HUES64 (cell line): ENCODE measurements at regions not wholly inside any gene's neighbourhood (a gene's known extent, or its start where the extent isn't known, plus 50 kb on each side); places are given as distances from the start of the nearest gene placed in this dataset.
"Not testable (repeated sequence)": the region's sequence is repeated elsewhere in the genome, so short reads cannot be mapped to it uniquely, and the experiment has no call there.

Experiments used
- H3K27ac ChIP-seq: 2 replicates; pipeline ENCODE4 v1.7.0; 2013; ENCODE audit warnings: low read depth, low read length, inconsistent platforms
- H3K27me3 ChIP-seq: 2 replicates; pipeline ENCODE4 v1.6.1; 2013; ENCODE audit warnings: mild to moderate bottlenecking, low read length; ENCODE audit not compliant: insufficient read depth
- H3K36me3 ChIP-seq: 2 replicates; pipeline ENCODE4 v1.6.1; 2013; ENCODE audit warnings: mild to moderate bottlenecking, low read length; ENCODE audit not compliant: insufficient read depth
- H3K4me1 ChIP-seq: 2 replicates; pipeline ENCODE4 v1.6.1; 2013; ENCODE audit warnings: mild to moderate bottlenecking, low read length, moderate library complexity; ENCODE audit not compliant: insufficient read depth
- H3K4me3 ChIP-seq: 2 replicates; pipeline ENCODE4 v1.5.1; 2013; ENCODE audit warnings: mild to moderate bottlenecking, low read length, moderate library complexity
- H3K9ac ChIP-seq: 2 replicates; pipeline ENCODE4 v1.6.1; 2013; ENCODE audit warnings: mild to moderate bottlenecking, low read depth, low read length
- H3K9me3 ChIP-seq: 2 replicates; pipeline ENCODE4 v1.6.1; 2013; ENCODE audit warnings: low read depth, low read length; ENCODE audit not compliant: insufficient read depth
- WGBS: fragments of 150-250, 120-280 bp; methylation state at CpG from one replicate; pipeline ENCODE4 v1.1.7; 2013; ENCODE audit warnings: missing lambda C conversion rate; 5-methylcytosine and 5-hydroxymethylcytosine counted together

DNA sequence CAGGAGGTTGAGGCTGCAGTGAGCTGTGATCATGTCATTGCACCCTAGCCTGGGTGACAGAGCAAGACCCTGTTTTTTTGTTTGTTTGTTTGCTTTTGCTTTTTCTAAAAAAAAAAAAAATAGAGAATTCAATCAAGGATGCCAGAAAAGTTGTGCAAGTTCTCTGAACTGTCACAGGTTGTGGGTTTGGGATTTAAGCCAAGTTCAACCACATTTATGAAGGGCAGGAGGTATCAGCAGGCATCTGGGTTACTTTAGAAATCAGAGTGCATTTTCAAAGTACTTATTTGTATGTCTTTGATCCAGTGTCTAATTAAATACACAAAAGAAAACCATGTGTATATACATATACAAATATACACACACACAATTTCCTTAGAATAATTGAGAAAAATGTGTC is 151.2 kb upstream of the MINDY3 start:
- no peak overlapping the region for H3K4me3 ChIP-seq
- no peak overlapping the region for H3K27ac ChIP-seq
- H3K27me3 ChIP-seq: no peaks in the 10 kb centered on the region
- no peaks in the 10 kb centered on the region for H3K36me3 ChIP-seq
- no peak overlapping the region for H3K9ac ChIP-seq
- no peaks in the 10 kb centered on the region for H3K9me3 ChIP-seq
- H3K4me1 ChIP-seq: no peaks in the 10 kb centered on the region

DNA sequence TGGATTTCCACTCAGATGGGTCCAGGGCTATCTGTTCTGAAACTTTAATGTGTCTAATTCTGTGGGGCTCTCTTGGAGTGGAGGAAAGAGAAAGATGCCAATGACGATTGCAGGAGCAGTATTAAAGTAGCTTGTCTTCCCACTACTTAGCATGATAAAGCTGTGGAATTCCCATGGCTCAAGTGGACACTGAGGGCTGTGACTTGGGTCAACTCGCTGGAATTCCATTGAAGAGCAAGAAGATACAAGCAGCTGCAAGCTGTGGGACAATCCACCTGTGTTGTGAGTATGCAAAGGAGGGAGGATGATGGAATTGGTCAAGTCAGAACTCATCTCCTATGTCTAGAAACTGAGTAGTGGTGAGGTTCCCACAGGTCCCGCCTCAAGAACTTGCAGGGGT is 154.2 kb upstream of the MINDY3 start:
- Histone ChIP-seq H3K4me3 (no peak overlapping the region), H3K27ac (no peak overlapping the region), H3K4me1 (no peaks in the 10 kb centered on the region), H3K36me3 (no peaks in the 10 kb centered on the region), H3K27me3 (no peaks in the 10 kb centered on the region), H3K9me3 (no peaks in the 10 kb centered on the region), H3K9ac (no peak overlapping the region)
- 67% methylated on average over 3 of the region's 3 CpGs for WGBS

DNA sequence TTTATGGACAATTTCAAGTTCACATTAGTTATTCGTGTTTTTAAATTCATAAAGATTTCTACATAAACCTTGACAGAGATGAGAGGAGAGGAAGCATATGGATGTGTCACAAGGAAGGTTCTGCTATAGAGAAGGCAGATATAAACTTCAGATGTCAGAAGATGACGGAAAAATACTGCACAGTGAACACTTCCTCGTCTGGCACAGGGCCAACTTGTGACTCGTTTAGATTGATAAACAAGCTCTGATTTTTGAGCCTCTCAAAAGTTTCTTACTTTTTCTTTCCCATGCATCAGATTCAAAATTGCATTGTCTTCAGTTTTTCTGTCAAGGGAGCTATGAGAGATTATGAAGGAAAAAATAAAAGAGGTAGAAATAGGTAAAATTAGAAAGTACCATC is 156.4 kb upstream of the MINDY3 start:
- H3K9ac ChIP-seq: no peak overlapping the region
- no peaks in the 10 kb centered on the region for H3K27me3 ChIP-seq
- H3K27ac ChIP-seq: no peak overlapping the region
- WGBS: 96% methylated on average over 3 of the region's 4 CpGs
- no peaks in the 10 kb centered on the region for H3K36me3 ChIP-seq
- no peaks in the 10 kb centered on the region for H3K4me1 ChIP-seq
- no peak overlapping the region for H3K4me3 ChIP-seq
- peaks cover 15% of the 10 kb centered on the region; the same call in 1 of the 2 replicates for H3K9me3 ChIP-seq

DNA sequence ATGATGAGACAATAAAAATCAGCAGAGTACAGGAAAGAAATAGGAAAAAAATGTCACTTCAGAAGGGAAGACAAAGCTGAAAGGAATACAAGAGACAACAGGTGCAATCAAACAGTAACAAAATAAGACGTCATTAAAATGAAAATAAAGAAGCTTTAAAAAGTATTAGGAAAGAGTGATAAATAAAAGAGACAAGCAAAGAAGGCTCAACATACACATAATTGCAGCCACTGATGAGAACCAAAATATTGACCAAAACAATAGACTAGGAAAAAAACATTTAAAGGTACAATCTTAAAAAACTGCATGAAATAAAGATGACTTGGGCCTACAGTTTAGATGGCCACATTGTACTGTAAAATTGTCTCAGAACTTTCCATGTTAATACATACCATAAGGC is 160.5 kb upstream of the MINDY3 start:
- WGBS: 100% methylated on average over 1 of the region's 1 CpG
- Histone ChIP-seq H3K9ac (no peak overlapping the region), H3K27me3 (no peaks in the 10 kb centered on the region), H3K9me3 (peaks cover 15% of the 10 kb centered on the region; the same call in 1 of the 2 replicates), H3K4me1 (no peaks in the 10 kb centered on the region), H3K36me3 (no peaks in the 10 kb centered on the region), H3K4me3 (no peak overlapping the region), H3K27ac (no peak overlapping the region)

DNA sequence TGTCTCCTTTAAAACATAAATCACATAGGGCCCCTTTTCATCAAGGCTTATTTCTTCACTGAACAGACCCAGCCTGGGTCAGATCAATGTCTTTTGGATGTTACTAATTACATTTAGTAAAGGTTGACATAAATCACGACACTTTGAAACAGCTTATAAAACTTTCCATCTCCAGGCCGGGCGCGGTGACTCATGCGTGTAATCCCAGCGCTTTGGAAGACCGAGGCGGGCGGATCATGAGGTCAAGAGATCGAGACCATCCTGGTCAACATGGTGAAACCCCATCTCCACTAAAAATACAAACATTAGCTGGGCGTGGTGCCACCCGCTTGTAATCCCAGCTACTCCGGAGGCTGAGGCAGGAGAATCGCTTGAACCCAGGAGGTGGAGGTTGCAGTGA is 166.5 kb upstream of the MINDY3 start:
- not testable (repeated sequence) for H3K4me1 ChIP-seq, H3K27ac ChIP-seq, H3K4me3 ChIP-seq, H3K9ac ChIP-seq, H3K27me3 ChIP-seq, H3K9me3 ChIP-seq, H3K36me3 ChIP-seq
- WGBS: 97% methylated on average over 14 of the region's 14 CpGs

DNA sequence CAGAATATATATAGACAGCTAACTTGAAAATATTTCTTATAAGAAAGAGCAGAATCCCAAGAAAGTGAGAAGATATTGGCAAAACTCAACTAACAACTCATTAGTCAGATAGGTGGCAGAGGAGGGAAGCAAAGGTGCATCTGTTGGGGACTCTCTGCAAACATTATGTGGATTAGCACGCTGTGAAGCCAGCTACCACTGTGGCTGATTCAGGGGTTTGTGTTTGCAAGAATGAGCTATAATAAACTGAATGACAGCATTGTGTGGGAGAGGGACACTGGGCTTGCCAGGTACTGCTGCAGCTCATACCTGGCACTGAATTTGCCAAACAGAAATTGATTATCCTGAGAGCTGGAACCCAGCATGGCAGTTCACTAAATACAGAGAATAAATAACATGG is 170.3 kb upstream of the MINDY3 start:
- H3K27me3 ChIP-seq: no peaks in the 10 kb centered on the region
- 60% methylated on average over 1 of the region's 1 CpG for WGBS

DNA sequence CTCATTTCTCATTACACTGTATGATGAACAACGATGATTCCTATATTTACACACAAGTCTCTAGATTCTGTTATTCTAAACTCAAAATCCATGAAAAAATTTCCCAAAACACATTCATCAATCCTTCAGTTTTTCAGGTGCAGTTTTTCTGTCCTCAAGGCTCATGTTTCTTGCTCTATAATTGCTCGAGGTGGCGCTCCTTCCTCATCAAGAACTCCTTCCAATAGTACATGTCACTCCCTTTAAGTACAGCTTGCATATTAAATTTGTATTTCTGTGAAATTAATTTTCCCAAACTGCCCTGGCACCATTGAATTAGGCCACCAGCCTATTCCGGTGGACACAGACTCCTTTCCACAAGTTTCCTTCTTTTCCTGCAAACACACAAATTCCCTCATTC is 188.7 kb upstream of the MINDY3 start:
- Histone ChIP-seq H3K9me3 (no peaks in the 10 kb centered on the region), H3K36me3 (no peaks in the 10 kb centered on the region), H3K4me3 (no peak overlapping the region), H3K27ac (no peak overlapping the region), H3K9ac (no peak overlapping the region), H3K4me1 (no peaks in the 10 kb centered on the region), H3K27me3 (no peaks in the 10 kb centered on the region)
- 92% methylated on average over 4 of the region's 4 CpGs for WGBS

More for the DNA sequence above, 170.3 kb upstream of the MINDY3 start:
- no peak overlapping the region for H3K27ac ChIP-seq
- no peak overlapping the region for H3K9ac ChIP-seq
- no peak overlapping the region for H3K4me3 ChIP-seq
- H3K9me3 ChIP-seq: no peaks in the 10 kb centered on the region
- no peaks in the 10 kb centered on the region; the same call in 1 of the 2 replicates for H3K4me1 ChIP-seq
- H3K36me3 ChIP-seq: no peaks in the 10 kb centered on the region

DNA sequence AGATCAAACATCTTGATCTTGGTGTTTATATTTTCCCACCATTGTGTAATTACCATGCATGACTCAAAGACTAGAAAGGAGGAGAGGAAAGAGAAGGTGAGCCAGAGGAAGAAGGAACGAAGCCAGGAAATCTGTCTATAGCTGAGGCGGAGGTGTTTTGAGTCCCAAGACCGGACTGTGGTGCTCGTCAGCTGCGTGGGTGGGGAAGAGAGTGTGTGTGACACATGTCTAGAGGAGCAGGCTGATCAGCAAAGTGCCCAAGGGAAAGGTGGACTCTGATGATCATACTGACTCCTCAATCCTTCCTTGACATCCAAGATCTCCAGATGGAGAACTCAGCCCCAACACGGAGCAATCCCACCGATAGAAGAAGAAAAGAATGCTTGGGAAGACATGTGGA is 189.5 kb upstream of the MINDY3 start:
- Histone ChIP-seq H3K4me1 (no peaks in the 10 kb centered on the region), H3K9ac (no peak overlapping the region), H3K27me3 (no peaks in the 10 kb centered on the region), H3K4me3 (no peak overlapping the region), H3K9me3 (no peaks in the 10 kb centered on the region), H3K36me3 (no peaks in the 10 kb centered on the region), H3K27ac (no peak overlapping the region)
- WGBS: 94% methylated on average over 7 of the region's 7 CpGs

DNA sequence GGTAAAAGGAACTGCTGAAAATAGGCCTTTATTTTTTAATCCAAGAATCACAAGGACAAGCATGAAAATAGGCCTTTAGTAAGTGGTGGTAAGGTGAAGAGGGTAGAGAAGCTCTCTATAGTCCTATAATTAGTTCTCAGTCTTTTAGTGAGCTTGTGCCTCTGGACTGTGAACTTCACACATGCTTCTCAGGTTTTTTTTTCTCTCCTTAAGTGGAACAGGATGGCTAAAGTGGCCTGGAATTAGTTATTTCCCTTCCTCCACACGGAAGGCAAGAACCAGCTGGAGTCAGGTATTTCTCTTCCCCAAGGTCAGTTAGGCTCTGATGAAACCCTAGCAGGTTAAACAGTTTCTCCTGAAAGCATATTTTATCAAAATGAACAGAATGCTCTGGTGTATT is 203.0 kb upstream of the MINDY3 start:
- no peaks in the 10 kb centered on the region for H3K4me1 ChIP-seq
- H3K27me3 ChIP-seq: no peaks in the 10 kb centered on the region
- no peaks in the 10 kb centered on the region for H3K36me3 ChIP-seq
- H3K4me3 ChIP-seq: no peak overlapping the region
- no peak overlapping the region for H3K9ac ChIP-seq
- WGBS: 60% methylated on average over 1 of the region's 1 CpG
- no peaks in the 10 kb centered on the region for H3K9me3 ChIP-seq
- no peak overlapping the region for H3K27ac ChIP-seq

DNA sequence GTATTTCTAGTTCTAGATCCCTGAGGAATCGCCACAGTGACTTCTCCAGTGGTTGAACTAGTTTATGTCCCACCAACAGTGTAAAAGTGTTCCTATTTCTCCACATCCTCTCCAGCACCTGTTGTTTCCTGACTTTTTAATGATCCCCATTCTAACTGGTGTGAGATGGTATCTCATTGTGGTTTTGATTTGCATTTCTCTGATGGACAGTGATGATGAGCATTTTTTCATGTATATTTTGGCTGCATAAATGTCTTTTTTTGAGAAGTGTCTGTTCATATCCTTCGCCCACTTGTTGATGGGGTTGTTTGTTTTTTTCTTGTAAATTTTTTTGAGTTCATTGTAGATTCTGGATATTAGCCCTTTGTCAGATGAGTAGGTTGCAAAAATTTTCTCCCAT is 223.2 kb upstream of the MINDY3 start:
- 92% methylated on average over 1 of the region's 2 CpGs for WGBS
- H3K4me1 ChIP-seq, H3K27ac ChIP-seq, H3K4me3 ChIP-seq, H3K9ac ChIP-seq, H3K27me3 ChIP-seq, H3K36me3 ChIP-seq, H3K9me3 ChIP-seq: not testable (repeated sequence)

DNA sequence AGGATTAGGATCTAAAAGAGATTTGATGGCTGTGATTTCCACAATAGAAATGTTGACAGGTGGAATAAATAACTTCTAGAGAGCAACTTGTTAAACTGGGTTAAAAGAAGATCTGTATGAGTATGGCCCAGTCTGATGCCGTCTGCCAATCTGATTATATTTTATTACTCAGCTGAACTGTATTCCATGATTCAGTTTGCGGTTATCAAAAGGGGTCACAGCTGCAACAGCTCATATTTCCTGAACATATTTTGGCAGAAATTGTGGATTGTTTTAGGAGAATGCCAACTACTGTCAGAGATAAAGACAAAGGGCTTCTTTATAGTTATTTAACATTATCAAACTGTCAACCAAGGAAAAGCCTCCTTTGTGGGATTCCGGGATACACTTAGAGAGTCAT is 244.8 kb upstream of the MINDY3 start:
- Histone ChIP-seq H3K4me1 (no peaks in the 10 kb centered on the region), H3K9me3 (no peaks in the 10 kb centered on the region), H3K9ac (no peak overlapping the region), H3K4me3 (no peak overlapping the region), H3K27me3 (no peaks in the 10 kb centered on the region), H3K36me3 (no peaks in the 10 kb centered on the region), H3K27ac (no peak overlapping the region)
- WGBS: 97% methylated on average over 3 of the region's 3 CpGs

DNA sequence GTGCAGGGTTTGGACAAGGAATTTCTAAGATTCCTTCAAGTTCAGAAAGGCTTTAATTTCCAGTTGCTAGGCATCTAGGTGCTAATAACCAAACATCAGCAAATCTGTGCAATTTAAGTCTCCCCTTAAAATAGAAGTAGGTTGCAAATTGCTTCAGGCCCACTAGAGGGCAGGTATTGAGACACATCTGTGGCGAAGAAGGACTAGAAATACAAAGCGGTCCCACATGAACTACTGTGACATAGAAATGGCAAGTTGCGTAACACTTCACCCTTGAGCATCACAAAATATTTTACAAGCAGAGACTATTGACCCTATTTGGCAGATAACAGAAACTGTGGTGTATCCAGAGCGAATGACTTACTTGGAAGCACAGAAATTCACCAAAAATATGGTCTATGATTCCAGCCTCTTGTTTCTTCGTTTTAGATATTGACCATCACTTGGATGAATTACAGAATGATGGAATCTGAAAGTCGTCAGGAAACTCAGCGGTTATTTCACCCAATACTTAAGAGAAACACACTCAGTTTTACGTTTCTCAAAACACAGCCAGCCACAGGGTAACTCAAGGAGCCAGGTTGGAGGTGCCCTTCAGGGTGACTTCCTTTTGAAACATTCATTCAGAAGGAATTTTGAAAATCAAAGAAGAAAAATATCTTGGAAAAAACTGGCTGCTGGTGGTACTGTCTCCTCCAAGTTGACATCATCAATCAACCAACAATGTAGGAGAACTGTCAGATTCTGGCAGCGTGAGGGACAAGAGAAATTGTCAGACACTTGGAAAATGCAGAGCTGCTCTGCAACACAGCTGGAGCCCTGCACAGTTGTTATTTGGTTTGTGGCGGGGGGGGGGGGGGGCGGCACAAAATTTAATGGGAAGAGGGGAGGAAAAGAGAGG is 256.3 kb upstream of the MINDY3 start:
- no peak overlapping the region for H3K4me3 ChIP-seq
- H3K4me1 ChIP-seq: no peaks in the 10 kb centered on the region
- no peak overlapping the region for H3K27ac ChIP-seq
- no peaks in the 10 kb centered on the region for H3K27me3 ChIP-seq
- no peak overlapping the region for H3K9ac ChIP-seq
- no peaks in the 10 kb centered on the region for H3K36me3 ChIP-seq
- H3K9me3 ChIP-seq: no peaks in the 10 kb centered on the region
- WGBS: 78% methylated on average over 10 of the region's 11 CpGs
